ENCODE measurements at regions not wholly inside any gene's neighbourhood (a gene's known extent, or its start where the extent isn't known, plus 50 kb on each side); places are given as distances from the start of the nearest gene placed in this dataset.
"Not testable (repeated sequence)": the region's sequence is repeated elsewhere in the genome, so short reads cannot be mapped to it uniquely, and the experiment has no call there.

DNA sequence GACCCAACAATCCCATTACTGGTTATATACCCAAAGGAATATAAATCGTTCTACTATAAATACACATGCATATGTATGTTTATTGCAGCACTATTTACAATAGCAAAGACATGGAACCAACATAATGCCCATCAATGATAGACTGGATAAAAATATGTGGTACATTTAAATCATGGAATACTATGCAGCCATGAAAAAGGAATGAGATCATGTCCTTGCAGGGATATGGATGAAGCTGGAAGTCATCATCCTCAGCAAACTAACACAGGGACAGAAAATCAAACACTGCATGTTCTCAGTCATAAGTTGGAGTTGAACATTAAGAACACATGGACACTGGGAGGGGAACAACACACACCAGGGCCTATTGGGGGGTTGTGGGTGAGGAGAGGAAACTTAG, 741.8 kb downstream of the CDH18 start:
- TF ChIP-seq, protein P1, sequence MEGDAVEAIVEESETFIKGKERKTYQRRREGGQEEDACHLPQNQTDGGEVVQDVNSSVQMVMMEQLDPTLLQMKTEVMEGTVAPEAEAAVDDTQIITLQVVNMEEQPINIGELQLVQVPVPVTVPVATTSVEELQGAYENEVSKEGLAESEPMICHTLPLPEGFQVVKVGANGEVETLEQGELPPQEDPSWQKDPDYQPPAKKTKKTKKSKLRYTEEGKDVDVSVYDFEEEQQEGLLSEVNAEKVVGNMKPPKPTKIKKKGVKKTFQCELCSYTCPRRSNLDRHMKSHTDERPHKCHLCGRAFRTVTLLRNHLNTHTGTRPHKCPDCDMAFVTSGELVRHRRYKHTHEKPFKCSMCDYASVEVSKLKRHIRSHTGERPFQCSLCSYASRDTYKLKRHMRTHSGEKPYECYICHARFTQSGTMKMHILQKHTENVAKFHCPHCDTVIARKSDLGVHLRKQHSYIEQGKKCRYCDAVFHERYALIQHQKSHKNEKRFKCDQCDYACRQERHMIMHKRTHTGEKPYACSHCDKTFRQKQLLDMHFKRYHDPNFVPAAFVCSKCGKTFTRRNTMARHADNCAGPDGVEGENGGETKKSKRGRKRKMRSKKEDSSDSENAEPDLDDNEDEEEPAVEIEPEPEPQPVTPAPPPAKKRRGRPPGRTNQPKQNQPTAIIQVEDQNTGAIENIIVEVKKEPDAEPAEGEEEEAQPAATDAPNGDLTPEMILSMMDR (IDR thresholded peaks at IDR 0.05) = not testable (repeated sequence)
- TF ChIP-seq POLR2AphosphoS5 (IDR thresholded peaks at IDR 0.05; ENCODE audit: insufficient read depth in 1 of 2, low read depth in 1 of 2); POLR2A (IDR thresholded peaks at IDR 0.05): not testable (repeated sequence)

All from vagina (tissue), 2 donors.